ENCODE measurements at regions not wholly inside any gene's neighbourhood (a gene's known extent, or its start where the extent isn't known, plus 50 kb on each side); places are given as distances from the start of the nearest gene placed in this dataset.

DNA sequence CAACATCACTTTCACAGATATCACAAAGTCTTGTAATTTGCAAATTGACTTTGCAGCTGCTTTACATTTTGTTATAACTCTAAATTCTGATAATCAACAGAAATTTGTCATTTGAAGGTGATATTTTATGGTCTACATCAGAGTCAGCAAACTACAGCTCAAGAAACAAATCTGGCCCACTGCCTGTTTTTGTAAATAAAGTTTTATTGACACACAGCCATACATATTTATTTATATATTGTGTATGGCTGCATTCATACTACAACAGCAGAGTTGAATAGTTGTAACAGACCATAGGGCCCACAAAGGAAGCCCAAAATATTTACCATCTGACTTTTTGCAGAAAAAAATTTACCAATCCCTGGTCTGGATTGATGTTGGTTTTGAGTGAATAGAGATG lies 87.0 kb upstream of the GRIA1 start:
- TF ChIP-seq JUN (IDR thresholded peaks at IDR 0.05) = no peak
- Histone ChIP-seq H3K4me2 (no peak overlapping the region), H3K27ac (no peak overlapping the region), H3K9me3 (no peaks in the 10 kb centered on the region), H3K4me3 (no peak overlapping the region), H3K4me1 (no peaks in the 10 kb centered on the region)
- FAIRE-seq (no peak), ATAC-seq (no peak), DNase-seq (ENCODE audit: low read depth in 1 of 2, low spot score in 1 of 2) (no peak)
- POLR2A ChIA-PET = no interaction called here
- CTCF ChIA-PET = no interaction called here

DNA sequence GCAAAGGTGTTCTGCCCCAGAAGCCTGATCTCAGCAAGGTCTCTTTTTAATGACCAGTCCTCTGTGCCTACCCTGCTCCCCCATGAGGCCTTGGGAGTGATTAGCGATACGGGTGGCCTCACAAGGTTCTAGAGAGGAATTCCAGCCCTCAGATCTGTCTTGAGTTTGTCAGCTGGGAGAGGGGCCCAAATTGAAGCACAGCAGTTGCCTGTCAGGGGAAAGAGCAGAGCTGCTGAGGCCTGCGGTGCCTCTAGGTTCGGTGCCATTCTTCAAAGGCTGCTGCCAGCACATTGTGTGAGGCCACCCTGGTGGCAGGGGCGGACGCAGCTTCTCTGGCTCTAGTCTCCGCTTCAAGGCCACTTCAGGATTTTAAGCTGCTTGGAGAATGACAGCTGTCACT lies 85.7 kb upstream of the GRIA1 start:
- DNase-seq (ENCODE audit: low read depth in 1 of 2, low spot score in 1 of 2) (no peak), ATAC-seq (no peak), FAIRE-seq (no peak)
- WGBS (ENCODE audit: missing lambda C conversion rate) = 5% methylated on average over 7 of the region's 7 CpGs
- H3K4me3 ChIP-seq = no peak overlapping the region
- TF ChIP-seq RFX5 (IDR thresholded peaks at IDR 0.05) (no peak), TFCP2L1 (CRISPR knock-in tag; IDR thresholded peaks at IDR 0.05) (no peak), FOSL2 (IDR thresholded peaks at IDR 0.05) (no peak), FOSL2 (CRISPR knock-in tag; IDR thresholded peaks at IDR 0.05) (no peak), FOSB (CRISPR knock-in tag; IDR thresholded peaks at IDR 0.05) (no peak), EP300 (IDR thresholded peaks at IDR 0.05) (no peak), ZSCAN20 (CRISPR knock-in tag; IDR thresholded peaks at IDR 0.05) (no peak), JUNB (IDR thresholded peaks at IDR 0.05) (no peak), ZC3H11A (IDR thresholded peaks at IDR 0.05) (no peak)
- TF ChIP-seq, protein P1, sequence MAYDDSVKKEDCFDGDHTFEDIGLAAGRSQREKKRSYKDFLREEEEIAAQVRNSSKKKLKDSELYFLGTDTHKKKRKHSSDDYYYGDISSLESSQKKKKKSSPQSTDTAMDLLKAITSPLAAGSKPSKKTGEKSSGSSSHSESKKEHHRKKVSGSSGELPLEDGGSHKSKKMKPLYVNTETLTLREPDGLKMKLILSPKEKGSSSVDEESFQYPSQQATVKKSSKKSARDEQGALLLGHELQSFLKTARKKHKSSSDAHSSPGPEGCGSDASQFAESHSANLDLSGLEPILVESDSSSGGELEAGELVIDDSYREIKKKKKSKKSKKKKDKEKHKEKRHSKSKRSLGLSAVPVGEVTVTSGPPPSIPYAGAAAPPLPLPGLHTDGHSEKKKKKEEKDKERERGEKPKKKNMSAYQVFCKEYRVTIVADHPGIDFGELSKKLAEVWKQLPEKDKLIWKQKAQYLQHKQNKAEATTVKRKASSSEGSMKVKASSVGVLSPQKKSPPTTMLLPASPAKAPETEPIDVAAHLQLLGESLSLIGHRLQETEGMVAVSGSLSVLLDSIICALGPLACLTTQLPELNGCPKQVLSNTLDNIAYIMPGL (CRISPR knock-in tag; IDR thresholded peaks at IDR 0.05; ENCODE audit: borderline replicate concordance) = no peak
- TF ChIP-seq, protein P2, sequence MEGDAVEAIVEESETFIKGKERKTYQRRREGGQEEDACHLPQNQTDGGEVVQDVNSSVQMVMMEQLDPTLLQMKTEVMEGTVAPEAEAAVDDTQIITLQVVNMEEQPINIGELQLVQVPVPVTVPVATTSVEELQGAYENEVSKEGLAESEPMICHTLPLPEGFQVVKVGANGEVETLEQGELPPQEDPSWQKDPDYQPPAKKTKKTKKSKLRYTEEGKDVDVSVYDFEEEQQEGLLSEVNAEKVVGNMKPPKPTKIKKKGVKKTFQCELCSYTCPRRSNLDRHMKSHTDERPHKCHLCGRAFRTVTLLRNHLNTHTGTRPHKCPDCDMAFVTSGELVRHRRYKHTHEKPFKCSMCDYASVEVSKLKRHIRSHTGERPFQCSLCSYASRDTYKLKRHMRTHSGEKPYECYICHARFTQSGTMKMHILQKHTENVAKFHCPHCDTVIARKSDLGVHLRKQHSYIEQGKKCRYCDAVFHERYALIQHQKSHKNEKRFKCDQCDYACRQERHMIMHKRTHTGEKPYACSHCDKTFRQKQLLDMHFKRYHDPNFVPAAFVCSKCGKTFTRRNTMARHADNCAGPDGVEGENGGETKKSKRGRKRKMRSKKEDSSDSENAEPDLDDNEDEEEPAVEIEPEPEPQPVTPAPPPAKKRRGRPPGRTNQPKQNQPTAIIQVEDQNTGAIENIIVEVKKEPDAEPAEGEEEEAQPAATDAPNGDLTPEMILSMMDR (IDR thresholded peaks at IDR 0.05) = no peak
- TF ChIP-seq, protein P3, sequence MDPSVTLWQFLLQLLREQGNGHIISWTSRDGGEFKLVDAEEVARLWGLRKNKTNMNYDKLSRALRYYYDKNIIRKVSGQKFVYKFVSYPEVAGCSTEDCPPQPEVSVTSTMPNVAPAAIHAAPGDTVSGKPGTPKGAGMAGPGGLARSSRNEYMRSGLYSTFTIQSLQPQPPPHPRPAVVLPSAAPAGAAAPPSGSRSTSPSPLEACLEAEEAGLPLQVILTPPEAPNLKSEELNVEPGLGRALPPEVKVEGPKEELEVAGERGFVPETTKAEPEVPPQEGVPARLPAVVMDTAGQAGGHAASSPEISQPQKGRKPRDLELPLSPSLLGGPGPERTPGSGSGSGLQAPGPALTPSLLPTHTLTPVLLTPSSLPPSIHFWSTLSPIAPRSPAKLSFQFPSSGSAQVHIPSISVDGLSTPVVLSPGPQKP (IDR thresholded peaks at IDR 0.05; ENCODE audit: low read depth, low read length) = no peak
- CTCF ChIA-PET = interaction anchor here (1.2 kb wide), 1 partner anchor 12 kb away, joined by 3 read pairs; no protein-coding TSS in a partner anchor
- H3K4me2 ChIP-seq = no peak overlapping the region
- POLR2A ChIA-PET = no interaction called here
- H3K4me1 ChIP-seq = no peaks in the 10 kb centered on the region
- H3K27ac ChIP-seq = no peak overlapping the region
- H3K9me3 ChIP-seq = no peaks in the 10 kb centered on the region

DNA sequence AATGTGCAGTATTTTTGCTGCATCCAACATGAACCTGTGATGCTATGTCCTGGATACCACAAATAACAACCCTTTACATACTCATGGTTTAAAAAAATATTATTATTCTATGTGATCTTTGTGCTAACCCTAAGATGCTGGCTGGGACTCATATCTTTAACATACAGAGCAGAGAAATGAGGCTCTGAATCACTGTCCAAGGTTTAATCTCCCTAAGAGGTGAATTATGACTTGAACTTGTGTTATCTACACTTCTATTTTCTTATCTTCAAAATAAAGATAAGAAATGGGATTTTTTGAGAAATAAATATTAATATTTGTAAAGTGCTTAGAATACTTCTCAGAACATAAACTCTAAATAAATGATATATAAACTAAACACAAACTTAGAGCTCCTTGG lies 68.8 kb upstream of the GRIA1 start:
- FAIRE-seq (no peak), ATAC-seq (no peak), DNase-seq (ENCODE audit: low read depth in 1 of 2, low spot score in 1 of 2) (no peak)
- TF ChIP-seq, protein P4, sequence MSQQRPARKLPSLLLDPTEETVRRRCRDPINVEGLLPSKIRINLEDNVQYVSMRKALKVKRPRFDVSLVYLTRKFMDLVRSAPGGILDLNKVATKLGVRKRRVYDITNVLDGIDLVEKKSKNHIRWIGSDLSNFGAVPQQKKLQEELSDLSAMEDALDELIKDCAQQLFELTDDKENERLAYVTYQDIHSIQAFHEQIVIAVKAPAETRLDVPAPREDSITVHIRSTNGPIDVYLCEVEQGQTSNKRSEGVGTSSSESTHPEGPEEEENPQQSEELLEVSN (IDR thresholded peaks at IDR 0.05; ENCODE audit: borderline replicate concordance, low read depth) = no peak
- no peak for TF ChIP-seq HOXB5 (CRISPR knock-in tag; IDR thresholded peaks at IDR 0.05)
- no peak for TF ChIP-seq RARB (CRISPR knock-in tag; IDR thresholded peaks at IDR 0.05)
- TF ChIP-seq KDM5A (IDR thresholded peaks at IDR 0.05) = no peak
- TF ChIP-seq MAFK (IDR thresholded peaks at IDR 0.05; ENCODE audit: partially characterized antibody) = no peak
- no peak for TF ChIP-seq GATA3 (IDR thresholded peaks at IDR 0.05; ENCODE audit: borderline replicate concordance)
- TF ChIP-seq RAD21 (conservative IDR thresholded peaks at IDR 0.05 in 1 of 2, IDR thresholded peaks at IDR 0.05 in 1 of 2) = no peak
- no peak for TF ChIP-seq ZSCAN20 (CRISPR knock-in tag; IDR thresholded peaks at IDR 0.05)
- no peak for TF ChIP-seq BHLHE40 (IDR thresholded peaks at IDR 0.05; ENCODE audit: low read depth, low read length)
- TF ChIP-seq CEBPB (IDR thresholded peaks at IDR 0.05) = no peak
- TF ChIP-seq NPAS2 (CRISPR knock-in tag; IDR thresholded peaks at IDR 0.05; ENCODE audit: borderline replicate concordance) = no peak
- TF ChIP-seq SMC3 (IDR thresholded peaks at IDR 0.05) = no peak
- TF ChIP-seq RFX5 (IDR thresholded peaks at IDR 0.05) = no peak
- no peak for TF ChIP-seq MYC (IDR thresholded peaks at IDR 0.05; ENCODE audit: borderline replicate concordance, low read length)
- no peak for TF ChIP-seq EHMT2 (IDR thresholded peaks at IDR 0.05; ENCODE audit: low read depth)
- TF ChIP-seq, protein P5, sequence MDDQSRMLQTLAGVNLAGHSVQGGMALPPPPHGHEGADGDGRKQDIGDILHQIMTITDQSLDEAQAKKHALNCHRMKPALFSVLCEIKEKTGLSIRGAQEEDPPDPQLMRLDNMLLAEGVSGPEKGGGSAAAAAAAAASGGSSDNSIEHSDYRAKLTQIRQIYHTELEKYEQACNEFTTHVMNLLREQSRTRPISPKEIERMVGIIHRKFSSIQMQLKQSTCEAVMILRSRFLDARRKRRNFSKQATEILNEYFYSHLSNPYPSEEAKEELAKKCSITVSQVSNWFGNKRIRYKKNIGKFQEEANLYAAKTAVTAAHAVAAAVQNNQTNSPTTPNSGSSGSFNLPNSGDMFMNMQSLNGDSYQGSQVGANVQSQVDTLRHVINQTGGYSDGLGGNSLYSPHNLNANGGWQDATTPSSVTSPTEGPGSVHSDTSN (IDR thresholded peaks at IDR 0.05) = no peak
- TF ChIP-seq, protein P3 (IDR thresholded peaks at IDR 0.05; ENCODE audit: low read depth, low read length) = no peak
- no peak overlapping the region for H3K4me2 ChIP-seq
- H3K27ac ChIP-seq = no peak overlapping the region
- POLR2A ChIA-PET = no interaction called here
- CTCF ChIA-PET = no interaction called here
- H3K9me3 ChIP-seq = no peaks in the 10 kb centered on the region
- H3K4me1 ChIP-seq = no peaks in the 10 kb centered on the region
- H3K4me3 ChIP-seq = no peak overlapping the region
